Subcutaneous abdominal adipose tissue (tissue), 5 donors: ENCODE measurements at regions not wholly inside any gene's neighbourhood (a gene's known extent, or its start where the extent isn't known, plus 50 kb on each side); places are given as distances from the start of the nearest gene placed in this dataset.
"Not testable (repeated sequence)": the region's sequence is repeated elsewhere in the genome, so short reads cannot be mapped to it uniquely, and the experiment has no call there.

Source experiments
- H3K27ac ChIP-seq: one replicate; pipeline ENCODE4 v1.7.0; 2013; ENCODE audit warnings: low read depth, mild to moderate bottlenecking, inconsistent platforms, low read length, moderate library complexity
- H3K27me3 ChIP-seq, 5 donors: one replicate each; pipeline ENCODE4 v1.7.0; 2013; ENCODE audit warnings: low read length in 5 of 5, inconsistent platforms in 1 of 5; ENCODE audit not compliant: control insufficient read depth in 5 of 5, insufficient read depth in 4 of 5
- H3K36me3 ChIP-seq, 5 donors: one replicate each; pipeline ENCODE4 v1.7.0; 2013; ENCODE audit warnings: low read length in 5 of 5; ENCODE audit not compliant: control insufficient read depth in 5 of 5, insufficient read depth in 5 of 5
- H3K4me1 ChIP-seq, 5 donors: one replicate each; pipeline ENCODE4 v1.7.0; 2013; ENCODE audit warnings: low read length in 5 of 5, mild to moderate bottlenecking in 3 of 5, moderate library complexity in 1 of 5; ENCODE audit not compliant: control insufficient read depth in 5 of 5, insufficient read depth in 5 of 5
- H3K4me3 ChIP-seq, 5 donors: one replicate each; pipeline ENCODE4 v1.7.0; 2013; ENCODE audit warnings: low read length in 5 of 5, low read depth in 1 of 5
- H3K9ac ChIP-seq, 5 donors: one replicate each; pipeline ENCODE4 v1.7.0; 2013; ENCODE audit warnings: low read length in 5 of 5, mild to moderate bottlenecking in 4 of 5, moderate library complexity in 3 of 5
- H3K9me3 ChIP-seq, 5 donors: one replicate each; pipeline ENCODE4 v1.7.0; 2013; ENCODE audit warnings: low read length in 5 of 5; ENCODE audit not compliant: control insufficient read depth in 5 of 5
- donor health status: healthy.
- donor health status: healthy.
- donor health status: healthy.
- donor health status: healthy.
- donor health status: healthy.

- Histone ChIP-seq H3K9ac (no peak overlapping the region), H3K27me3 (no peaks in the 10 kb centered on the region), H3K4me3 (no peak overlapping the region), H3K4me1 (peaks cover 0 to 18% (median 12%) of the 10 kb centered on the region in 5 donors), H3K9me3 (no peaks in the 10 kb centered on the region), H3K27ac (no peak overlapping the region), H3K36me3 (no peaks in the 10 kb centered on the region)
Observed at GRCh38 chr5:125485771-125486170, 739.3 kb upstream of the ZNF608 start.

DNA sequence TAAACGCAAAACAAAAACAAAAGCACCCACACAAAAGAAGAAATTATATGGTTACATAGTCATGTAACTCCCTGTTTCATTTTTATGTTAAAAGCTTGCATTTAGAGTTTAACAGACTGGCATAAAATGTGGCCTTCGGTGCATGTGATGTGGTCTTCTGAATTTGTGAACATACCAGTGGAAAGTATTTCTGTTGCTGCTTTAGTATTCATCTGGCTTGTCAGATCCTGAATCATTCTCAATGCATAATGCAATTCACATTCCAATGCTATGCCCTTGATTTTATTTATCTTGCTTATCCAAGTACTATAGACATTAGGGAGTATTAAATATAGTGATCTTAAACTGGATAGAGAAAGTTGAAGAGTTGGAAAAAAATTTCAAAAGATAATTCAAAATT, 740.2 kb upstream of the ZNF608 start:
- Histone ChIP-seq H3K4me3 (no peak overlapping the region), H3K4me1 (peaks cover 0 to 18% (median 12%) of the 10 kb centered on the region in 5 donors), H3K36me3 (no peaks in the 10 kb centered on the region), H3K27ac (no peak overlapping the region), H3K9me3 (no peaks in the 10 kb centered on the region), H3K27me3 (no peaks in the 10 kb centered on the region), H3K9ac (no peak overlapping the region)

DNA sequence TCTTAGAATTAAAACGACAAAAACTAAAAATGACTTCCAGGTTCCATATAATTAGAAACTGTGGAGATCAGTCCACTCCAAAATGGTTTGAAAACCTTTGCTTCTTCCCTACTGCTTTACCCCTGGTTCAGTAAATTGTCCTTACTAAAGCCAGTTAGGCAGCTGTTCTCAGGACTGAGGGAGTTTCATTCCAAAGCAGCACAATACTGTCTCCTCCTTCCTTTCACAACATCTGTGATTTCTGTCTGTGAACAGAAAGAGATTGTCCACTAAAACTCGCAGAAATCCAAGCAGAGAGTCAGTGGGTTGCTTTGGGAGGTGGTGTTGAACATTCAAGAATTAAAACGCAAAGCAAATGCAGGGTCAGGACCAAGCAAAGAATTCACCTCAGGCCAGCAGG, 740.8 kb upstream of the ZNF608 start:
- H3K9ac ChIP-seq = no peak overlapping the region
- H3K27me3 ChIP-seq = no peaks in the 10 kb centered on the region
- no peak overlapping the region for H3K4me3 ChIP-seq
- no peak overlapping the region for H3K27ac ChIP-seq
- H3K36me3 ChIP-seq = no peaks in the 10 kb centered on the region
- H3K4me1 ChIP-seq = peaks cover 0 to 18% (median 12%) of the 10 kb centered on the region in 5 donors
- H3K9me3 ChIP-seq = no peaks in the 10 kb centered on the region

DNA sequence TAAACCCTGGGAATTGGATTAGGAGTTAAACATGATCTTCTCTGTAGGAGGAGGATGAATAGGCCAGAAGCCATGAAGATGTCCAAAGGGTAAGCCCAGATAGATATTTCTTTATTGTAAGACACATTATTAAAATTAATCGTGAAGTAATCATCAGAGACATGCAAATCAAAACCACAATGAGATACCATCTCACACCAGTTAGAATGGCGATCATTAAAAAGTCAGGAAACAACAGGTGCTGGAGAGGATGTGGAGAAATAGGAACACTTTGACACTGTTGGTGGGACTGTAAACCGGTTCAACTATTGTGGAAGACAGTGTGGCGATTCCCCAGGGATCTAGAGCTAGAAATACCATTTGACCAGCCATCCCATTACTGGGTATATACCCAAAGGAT, 741.2 kb upstream of the ZNF608 start:
- H3K27me3 ChIP-seq, H3K27ac ChIP-seq, H3K36me3 ChIP-seq, H3K4me3 ChIP-seq, H3K9ac ChIP-seq, H3K9me3 ChIP-seq: not testable (repeated sequence)
- peaks cover 0 to 18% (median 12%) of the 10 kb centered on the region in 5 donors for H3K4me1 ChIP-seq

GRCh38 chr5:125489146-125489545, 742.7 kb upstream of the ZNF608 start:
- peaks cover 0 to 2% (median 0%) of the 10 kb centered on the region in 5 donors for H3K9me3 ChIP-seq
- H3K4me3 ChIP-seq = no peak overlapping the region
- H3K27ac ChIP-seq = no peak overlapping the region
- H3K4me1 ChIP-seq = peaks cover 0 to 18% (median 12%) of the 10 kb centered on the region in 5 donors
- H3K27me3 ChIP-seq = no peaks in the 10 kb centered on the region
- no peaks in the 10 kb centered on the region for H3K36me3 ChIP-seq
- H3K9ac ChIP-seq = no peak overlapping the region

DNA sequence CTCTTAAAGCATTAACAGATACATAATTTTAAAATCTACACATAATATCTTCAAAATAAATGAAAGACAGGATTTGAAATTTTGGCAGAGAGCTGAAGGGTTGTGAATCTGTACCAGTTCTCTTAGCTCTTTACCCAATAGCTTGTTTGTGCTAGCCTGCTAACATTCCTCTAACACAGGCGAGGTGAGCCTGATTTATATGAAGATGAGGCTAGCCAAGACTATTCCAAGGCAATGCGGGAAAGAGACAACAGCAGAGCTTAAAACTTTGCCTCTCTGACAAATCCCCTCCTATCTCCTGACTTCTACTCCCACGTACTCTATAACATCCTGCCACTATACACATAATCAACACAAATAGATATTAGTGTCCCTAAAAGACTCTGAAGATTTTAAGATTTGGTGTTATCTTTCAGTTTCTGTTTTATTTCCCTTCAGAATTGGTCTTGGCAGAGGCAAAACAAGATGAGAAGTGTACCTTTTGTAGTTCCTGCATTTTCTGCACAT, 745.6 kb upstream of the ZNF608 start:
- H3K9me3 ChIP-seq = peaks cover 0 to 2% (median 0%) of the 10 kb centered on the region in 5 donors
- H3K36me3 ChIP-seq = no peaks in the 10 kb centered on the region
- no peak overlapping the region for H3K27ac ChIP-seq
- H3K27me3 ChIP-seq = no peaks in the 10 kb centered on the region
- H3K9ac ChIP-seq = no peak overlapping the region
- no peaks in the 10 kb centered on the region for H3K4me1 ChIP-seq
- no peak overlapping the region for H3K4me3 ChIP-seq

- Histone ChIP-seq H3K4me1 (no peaks in the 10 kb centered on the region), H3K4me3 (no peak overlapping the region), H3K27ac (no peak overlapping the region), H3K9me3 (peaks cover 0 to 2% (median 0%) of the 10 kb centered on the region in 5 donors), H3K27me3 (no peaks in the 10 kb centered on the region), H3K36me3 (no peaks in the 10 kb centered on the region), H3K9ac (no peak overlapping the region)
Observed at GRCh38 chr5:125492977-125493376, 746.5 kb upstream of the ZNF608 start.

DNA sequence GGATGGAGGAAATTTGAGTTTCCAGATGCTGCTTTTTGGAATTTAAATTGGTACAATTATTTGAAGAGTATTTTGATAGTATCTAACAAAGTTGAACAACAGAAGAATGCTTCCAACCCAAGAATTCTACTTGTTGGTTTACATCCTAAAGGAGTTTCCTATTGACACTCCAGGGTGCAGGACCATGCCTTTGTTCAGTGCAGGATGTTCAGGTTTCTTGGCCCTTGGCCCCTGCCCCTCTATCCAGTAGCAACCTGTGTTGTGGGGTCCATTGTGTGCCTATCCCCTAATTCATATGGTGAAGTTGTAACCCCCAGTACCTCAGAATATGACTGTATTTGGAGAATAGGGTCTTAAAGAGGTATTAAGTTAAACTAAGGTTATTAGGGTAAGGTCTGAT, 750.0 kb upstream of the ZNF608 start:
- Histone ChIP-seq H3K4me3 (no peak overlapping the region), H3K9me3 (peaks cover 0 to 2% (median 0%) of the 10 kb centered on the region in 5 donors), H3K36me3 (no peaks in the 10 kb centered on the region), H3K27ac (no peak overlapping the region), H3K4me1 (no peaks in the 10 kb centered on the region), H3K27me3 (no peaks in the 10 kb centered on the region), H3K9ac (no peak overlapping the region)

DNA sequence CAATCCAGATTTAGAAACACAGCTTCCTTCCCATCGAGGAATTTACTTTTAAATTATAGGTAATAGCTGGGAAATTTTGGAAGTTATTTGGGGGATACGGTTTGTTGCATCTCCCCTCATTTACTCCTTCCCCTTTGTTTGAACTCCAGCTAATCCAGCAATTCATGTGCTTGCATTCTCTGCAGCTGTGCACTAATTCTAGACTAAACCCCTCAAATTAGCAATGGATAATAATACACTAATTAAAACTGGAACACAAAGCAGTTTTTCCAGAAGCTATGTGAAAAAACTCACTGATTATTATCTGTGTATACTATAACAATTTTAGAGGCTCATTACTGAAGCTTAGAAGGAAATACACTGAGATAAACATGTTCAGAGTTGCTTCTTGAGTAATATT, 751.2 kb upstream of the ZNF608 start:
- H3K4me1 ChIP-seq = no peaks in the 10 kb centered on the region

DNA sequence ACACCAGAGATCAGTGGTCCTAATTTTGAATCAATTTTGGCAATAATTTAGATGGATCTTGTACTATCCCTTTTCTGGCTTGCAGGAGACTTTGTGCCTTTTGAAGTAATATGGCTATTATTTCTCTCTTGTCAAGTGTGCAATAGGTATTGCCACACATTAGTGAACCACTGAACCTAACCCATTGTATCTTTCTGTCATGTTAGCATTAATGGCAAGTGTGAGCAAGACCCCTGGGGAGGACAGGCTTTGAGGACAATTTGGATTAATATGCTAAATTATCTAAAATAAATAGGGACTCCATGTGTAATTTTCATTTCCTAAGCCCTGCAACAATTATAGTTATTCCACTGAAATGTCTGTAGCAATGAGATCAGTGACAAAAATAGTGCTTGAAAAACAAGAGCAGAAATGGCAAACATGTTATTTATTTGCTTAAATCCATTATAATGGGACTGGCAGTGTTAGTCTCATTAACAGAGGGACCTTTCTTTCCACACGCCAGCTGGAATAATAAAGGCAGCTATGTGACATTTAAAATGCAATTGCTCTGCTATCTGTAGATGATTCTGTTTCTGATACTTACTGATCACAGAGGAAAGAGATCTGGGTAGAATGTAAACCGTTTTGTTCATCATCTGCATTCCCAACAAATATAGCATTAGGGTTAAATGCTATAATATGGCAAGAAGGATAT, 753.3 kb upstream of the ZNF608 start:
- Histone ChIP-seq H3K9ac (no peak overlapping the region), H3K36me3 (no peaks in the 10 kb centered on the region), H3K27me3 (no peaks in the 10 kb centered on the region), H3K27ac (no peak overlapping the region), H3K4me3 (no peak overlapping the region), H3K4me1 (no peaks in the 10 kb centered on the region), H3K9me3 (no peaks in the 10 kb centered on the region)

More for the DNA sequence above, 751.2 kb upstream of the ZNF608 start:
- H3K9me3 ChIP-seq = peaks cover 0 to 2% (median 0%) of the 10 kb centered on the region in 5 donors
- H3K36me3 ChIP-seq = no peaks in the 10 kb centered on the region
- no peak overlapping the region for H3K4me3 ChIP-seq
- no peak overlapping the region for H3K27ac ChIP-seq
- no peaks in the 10 kb centered on the region for H3K27me3 ChIP-seq
- no peak overlapping the region for H3K9ac ChIP-seq
